ENCODE measurements at regions not wholly inside any gene's neighbourhood (a gene's known extent, or its start where the extent isn't known, plus 50 kb on each side); places are given as distances from the start of the nearest gene placed in this dataset.

DNA sequence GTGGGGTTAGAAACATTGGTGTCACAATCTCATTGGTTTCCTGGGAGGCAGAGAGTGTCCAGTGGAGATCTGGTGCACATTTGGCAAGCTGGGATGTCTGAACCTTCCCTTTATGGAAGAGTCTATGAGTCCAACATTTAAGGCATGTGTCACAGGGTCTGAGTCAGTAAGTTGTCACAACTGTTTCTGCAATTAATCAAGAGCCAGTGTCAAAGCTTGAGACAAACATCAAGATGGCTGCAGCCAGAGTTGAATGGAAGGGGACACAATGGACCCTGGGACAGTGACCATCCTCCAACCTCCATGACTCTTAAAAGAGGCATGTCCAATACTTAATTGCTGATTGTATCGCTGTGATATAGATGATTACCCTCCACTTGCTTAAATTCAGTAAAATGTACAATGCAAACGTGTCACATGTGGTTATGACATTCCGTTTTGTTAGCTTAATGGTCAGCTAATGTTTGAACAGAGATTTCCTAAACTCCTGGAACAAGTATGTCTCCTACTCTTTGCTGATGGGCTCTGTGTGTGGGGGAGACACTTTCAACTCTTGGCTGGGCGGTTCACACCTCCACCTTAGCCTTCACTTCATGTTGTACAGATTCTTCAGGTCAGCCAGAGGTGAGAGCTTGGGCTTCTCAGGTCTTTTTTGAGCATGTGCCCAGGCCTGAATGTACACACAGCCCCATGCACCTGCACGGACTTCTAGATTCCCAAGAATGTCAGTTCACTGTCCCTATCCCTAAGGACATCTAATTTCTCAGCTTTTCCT, 79.9 kb upstream of the PRR23E start:
- no peak for DNase-seq

GRCh38 chr3:127113571-127113891, 79.4 kb upstream of the PRR23E start:
- no peak for DNase-seq

DNA sequence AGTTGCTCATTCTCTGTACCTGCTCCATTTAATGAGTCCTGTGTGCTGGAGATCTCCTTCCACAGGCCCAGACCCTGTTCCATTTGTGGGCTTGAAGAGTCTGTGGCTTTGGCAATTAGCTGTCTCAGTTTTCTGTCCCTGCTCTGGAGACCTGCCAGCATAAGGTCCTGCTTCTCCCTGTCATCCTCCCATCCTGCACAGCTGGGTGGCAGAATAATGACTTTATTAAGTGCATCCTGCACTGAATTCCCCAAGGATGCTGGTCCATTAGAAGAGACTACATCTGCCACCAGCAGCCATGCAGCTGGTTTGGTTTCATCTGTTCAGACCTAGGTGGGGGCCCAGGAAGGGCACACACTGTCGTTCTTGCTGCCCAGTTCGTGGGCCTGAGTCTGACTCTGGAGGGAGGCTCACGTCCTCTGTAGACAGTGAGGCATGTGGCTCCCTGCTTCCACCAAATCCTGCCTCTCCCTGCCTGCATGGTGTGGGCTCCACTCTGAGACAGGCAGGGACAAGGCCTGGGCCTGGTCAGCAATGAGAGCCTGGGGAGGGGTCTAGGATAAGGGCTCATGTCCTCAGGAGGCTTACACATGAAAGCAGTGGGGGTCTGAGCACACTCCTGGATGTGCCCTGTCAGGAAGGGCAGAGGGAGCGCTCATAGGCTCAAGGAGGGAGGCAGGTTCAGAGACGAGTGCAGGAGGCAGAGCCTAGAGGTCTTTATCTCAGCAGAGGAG, 78.4 kb upstream of the PRR23E start:
- no peak for DNase-seq

DNA sequence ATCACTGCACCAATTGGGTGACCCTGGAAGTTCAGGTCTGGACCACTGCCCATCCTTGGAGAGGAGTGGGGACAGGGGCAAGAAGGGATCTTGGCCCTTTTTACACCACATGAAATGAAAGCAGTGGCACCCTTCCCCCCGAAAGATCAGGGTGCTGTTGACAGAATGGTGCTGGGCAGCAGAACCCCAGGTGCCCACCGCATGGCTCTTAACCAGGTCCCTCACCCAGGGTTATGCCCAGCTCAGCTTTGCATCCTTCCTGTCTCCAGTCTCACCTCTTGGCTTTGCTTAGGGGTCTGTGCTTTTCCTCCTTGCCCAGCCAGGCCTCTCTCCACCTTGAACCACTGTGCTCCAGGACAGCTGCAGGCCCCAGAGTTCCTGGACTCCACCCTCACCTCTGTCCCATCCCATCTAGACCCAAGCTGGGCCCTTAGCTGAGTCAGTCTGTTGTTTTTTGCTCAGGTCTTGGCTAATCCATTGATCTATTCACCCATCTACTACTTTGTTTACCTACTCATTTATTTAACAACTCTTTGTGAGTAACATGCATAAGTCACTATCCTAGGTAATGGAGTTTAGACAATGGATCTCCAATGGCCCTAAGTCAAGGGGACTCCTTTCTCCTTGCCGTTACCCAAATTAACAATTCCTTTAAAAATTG, 77.1 kb upstream of the PRR23E start:
- no peak for DNase-seq

- no peak for DNase-seq
Measured at GRCh38 chr3:127118366-127118765, 74.6 kb upstream of the PRR23E start.

DNA sequence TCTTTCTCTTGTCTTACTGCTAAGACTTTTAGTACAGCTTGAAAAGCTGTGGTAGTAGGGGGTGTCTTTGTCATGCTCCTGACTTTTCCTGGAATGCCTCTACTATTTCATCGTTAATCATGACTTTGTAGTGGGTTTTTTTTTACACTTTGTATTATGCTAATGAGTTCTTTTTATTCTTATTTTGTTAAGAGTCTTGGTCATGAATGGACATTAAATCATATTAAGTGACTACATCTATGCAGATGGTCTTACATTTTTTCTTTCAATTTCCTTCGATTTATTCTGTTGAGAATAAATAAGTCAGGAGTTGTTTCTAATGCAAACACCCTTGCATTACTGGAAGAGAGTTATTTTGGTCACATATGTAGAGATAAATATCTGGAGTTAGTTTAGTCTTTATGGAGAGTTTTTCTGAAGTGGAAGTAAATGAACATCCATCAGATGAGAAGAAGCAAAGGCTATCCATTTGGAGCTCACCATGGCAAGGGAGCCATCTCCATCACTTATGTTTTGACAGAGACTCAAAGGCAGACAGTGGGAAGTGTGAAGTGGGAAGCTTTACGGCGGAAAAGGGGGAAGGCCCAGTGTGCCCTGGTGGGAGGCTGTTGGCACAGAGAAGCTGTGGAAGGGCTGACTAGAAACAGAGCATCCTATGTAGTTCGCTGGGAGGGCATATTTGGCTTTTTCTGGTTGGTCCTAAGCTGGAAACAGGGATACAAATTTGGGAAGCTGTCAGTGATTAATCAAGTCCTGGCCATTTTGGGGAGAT, 73.1 kb upstream of the PRR23E start:
- DNase-seq, result no peak

- no peak for DNase-seq
Measured at GRCh38 chr3:127120851-127121647, 71.9 kb upstream of the PRR23E start.

DNA sequence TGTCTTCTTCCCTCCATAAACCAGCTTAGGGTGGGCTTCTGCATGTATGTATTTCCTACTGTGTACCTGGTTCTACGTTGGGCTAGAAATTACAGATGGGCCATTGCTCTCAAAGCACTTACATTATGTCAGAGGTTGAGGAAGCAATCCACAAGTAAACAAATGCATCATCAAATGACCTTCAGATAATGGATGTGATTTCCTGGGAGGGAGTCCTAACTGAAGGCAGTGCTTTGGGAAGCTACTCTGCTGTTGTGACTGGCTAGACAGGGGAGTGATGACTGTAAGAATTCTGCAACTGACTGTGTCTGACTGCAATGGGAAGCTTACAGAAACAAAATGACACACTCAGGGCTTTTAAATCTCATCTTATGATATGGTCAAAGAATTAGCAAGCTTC, 71.0 kb upstream of the PRR23E start:
- DNase-seq, result no peak

- DNase-seq, result no peak
Measured at GRCh38 chr3:127123533-127123932, 69.4 kb upstream of the PRR23E start.

GRCh38 chr3:127124120-127124519, 68.8 kb upstream of the PRR23E start:
- no peak for DNase-seq

DNA sequence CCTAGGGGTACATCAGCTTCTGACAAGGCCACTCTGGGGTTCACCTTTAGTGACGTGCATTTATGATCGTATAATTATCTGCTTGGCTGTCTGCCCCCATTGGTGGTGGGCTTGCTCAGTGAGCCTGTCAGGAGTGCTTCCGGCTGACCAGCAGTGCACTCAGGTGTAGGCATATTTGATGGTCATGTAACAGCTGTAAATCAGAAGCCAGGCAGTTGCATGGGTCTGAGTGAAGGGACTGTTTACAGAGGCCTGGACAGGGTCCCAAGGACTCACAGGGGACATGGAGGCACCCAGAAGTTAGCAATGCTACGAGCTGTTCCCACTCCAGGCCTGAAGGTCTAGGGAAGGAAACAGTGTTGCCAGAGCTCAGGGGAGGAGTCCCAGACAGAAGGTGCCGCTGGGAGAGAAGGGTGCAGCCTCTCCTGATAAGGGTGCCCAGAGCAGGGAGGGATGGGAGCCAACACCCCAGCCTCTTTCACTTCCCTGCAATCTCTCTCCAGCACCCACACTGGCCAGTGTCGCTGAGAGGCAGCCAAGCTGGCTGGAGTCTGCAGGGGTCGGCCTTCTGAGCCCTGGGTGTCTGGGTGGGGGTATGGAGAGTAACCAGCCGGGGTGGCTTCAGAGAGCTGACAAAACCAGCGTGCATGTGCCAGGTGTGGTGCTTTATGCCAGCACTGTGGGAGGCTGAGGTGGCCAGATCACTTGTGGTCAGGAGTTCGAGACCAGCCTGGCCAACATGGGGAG, 61.3 kb upstream of the PRR23E start:
- no peak for DNase-seq

GRCh38 chr3:127132876-127133275, 60.1 kb upstream of the PRR23E start:
- no peak for DNase-seq

DNA sequence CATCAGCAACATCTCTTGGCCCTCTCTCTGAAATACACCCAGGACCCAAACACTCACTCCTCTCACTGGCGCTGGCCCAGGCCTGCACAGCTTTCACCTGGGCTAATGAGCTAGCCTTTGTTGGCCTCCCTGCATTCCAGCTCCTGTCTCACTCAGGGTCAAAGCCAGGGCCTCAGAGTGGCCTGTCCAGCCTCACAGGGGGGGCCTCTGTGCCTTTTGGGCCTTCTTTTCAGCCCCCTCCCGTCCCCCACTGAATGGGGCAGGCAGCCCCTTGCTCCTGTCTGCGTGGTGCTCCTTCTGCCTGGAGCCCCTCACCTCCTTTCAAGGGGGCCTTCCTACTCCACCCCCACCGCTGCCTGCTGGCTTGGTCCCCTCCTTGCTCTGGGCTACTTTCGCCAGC, 59.0 kb upstream of the PRR23E start:
- no peak for DNase-seq

- no peak for DNase-seq
Measured at GRCh38 chr3:127134466-127134865, 58.5 kb upstream of the PRR23E start.

- no peak for DNase-seq
Measured at GRCh38 chr3:127134887-127135240, 58.1 kb upstream of the PRR23E start.

DNA sequence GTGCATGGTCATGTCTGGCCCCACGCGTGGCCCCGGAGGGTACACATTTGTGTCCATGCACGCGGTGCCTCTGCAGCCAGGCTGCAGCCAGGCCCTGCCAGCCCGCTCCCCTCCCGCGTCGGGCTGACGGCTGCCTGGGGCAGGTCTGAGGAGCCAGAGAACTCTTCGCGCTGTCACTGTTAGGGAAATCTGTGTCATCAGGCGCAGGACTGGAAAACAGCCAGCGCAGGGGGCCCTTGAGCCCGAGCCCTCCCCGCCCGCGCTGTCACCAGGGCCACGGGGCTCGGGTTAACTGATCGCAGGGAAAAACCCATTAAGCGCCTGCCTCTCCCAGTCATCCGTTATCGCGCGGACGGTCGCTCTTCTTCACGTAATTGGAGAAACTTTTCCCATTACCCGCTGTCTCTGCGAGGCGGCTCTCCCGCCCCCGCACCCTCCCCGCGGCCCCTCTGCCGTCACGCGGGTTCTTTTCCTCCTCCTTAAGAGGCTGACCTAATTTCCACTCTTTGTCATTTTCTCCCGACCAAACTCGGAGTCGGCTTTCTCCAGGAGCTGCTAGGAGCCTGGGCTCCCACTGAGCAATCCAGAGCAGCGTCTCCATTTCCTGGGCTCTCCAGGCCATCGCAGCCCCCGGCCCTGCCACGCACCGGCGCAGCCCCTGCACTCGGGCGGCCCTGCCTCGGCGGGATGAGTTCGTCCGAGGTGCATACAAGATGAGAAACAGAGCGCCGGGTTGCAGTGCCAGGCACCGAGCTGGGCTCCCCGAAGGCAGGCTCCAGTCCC, 57.5 kb upstream of the PRR23E start:
- DNase-seq, result no peak

- no peak for DNase-seq
Measured at GRCh38 chr3:127136024-127136600, 56.8 kb upstream of the PRR23E start.

DNA sequence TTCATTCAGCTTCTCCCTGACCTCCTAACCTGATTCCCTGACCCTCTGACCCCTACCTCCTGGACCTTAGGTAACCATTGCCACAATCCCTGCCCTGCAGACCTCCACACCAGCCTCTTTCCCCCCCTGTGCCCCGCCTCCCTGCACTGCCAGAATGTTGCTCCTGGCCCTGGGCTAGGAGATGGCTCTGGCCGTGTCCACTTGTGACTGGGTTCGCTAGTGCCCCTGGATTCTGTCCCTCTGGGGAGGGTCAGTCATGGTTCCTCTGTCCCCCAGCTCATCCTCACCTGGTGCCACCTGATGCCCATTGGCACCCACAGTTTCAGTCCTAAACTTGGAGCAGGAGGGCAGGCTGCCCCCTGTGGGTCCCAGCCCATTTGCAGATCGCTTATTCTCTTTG, 56.2 kb upstream of the PRR23E start:
- DNase-seq, result no peak

GRCh38 chr3:127137113-127137512, 55.8 kb upstream of the PRR23E start:
- DNase-seq, result no peak

GRCh38 chr3:127137757-127138536, 55.0 kb upstream of the PRR23E start:
- DNase-seq, result no peak

All from stimulated activated naive CD4-positive, alpha-beta T cell (primary cell).